ENCODE measurements at regions not wholly inside any gene's neighbourhood (a gene's known extent, or its start where the extent isn't known, plus 50 kb on each side); places are given as distances from the start of the nearest gene placed in this dataset.

DNA sequence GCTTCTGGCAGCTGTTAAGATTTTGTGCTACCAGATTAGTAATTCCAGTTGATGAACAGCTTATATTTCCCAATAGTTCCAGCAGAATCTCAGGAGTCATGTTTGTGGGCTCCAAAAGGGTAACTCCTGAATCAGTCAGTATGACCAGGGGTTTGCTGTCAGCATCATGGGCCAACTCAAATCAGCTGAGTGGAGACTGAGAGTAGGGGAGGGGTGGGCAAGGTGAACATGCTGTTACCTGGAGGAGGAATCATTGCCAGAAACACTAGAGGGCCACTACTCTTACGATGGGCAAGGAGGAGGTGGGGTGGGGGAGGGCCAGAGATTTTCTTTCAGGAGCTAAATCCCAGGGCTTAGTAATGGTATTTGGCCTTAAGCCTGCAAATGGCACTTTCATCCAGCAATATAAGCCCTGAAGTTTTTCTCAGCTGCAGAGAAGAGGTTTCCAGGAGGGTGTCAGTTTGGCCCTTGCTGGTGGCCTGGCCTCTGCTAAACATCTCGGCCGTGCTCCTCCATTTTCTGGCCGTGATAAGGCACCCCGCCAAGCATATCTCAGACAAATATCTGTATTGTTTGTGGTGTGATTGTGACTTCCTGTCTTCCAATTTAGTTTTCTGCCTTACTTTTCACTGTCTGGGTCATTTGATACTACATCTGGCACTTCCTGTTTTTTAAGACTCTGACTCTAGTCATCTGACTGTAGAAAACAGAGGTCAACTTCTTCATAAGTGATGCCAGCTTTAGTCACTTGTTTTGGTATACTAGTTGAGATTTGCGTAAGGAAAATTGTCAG is 120.5 kb upstream of the CXCR4 start:
- intact Hi-C loops (cut with DNase I), result no loop called here
- no peak overlapping the region for H3K4me3 ChIP-seq
- TF ChIP-seq, protein P1, sequence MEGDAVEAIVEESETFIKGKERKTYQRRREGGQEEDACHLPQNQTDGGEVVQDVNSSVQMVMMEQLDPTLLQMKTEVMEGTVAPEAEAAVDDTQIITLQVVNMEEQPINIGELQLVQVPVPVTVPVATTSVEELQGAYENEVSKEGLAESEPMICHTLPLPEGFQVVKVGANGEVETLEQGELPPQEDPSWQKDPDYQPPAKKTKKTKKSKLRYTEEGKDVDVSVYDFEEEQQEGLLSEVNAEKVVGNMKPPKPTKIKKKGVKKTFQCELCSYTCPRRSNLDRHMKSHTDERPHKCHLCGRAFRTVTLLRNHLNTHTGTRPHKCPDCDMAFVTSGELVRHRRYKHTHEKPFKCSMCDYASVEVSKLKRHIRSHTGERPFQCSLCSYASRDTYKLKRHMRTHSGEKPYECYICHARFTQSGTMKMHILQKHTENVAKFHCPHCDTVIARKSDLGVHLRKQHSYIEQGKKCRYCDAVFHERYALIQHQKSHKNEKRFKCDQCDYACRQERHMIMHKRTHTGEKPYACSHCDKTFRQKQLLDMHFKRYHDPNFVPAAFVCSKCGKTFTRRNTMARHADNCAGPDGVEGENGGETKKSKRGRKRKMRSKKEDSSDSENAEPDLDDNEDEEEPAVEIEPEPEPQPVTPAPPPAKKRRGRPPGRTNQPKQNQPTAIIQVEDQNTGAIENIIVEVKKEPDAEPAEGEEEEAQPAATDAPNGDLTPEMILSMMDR (IDR thresholded peaks at IDR 0.05), result no peak
- ATAC-seq (peak in 3 of 4 donors; percentile 31 to 79 (median 70)), FAIRE-seq (no peak), DNase-seq (peak in 1 of 6 donors; percentile 36)
- WGBS, 2 donors, result 62 to 73% methylated on average over 6 of the region's 6 CpGs
- peak overlapping the region in 2 of 4 donors; percentile 56 to 60 for H3K27ac ChIP-seq
- no peaks in the 10 kb centered on the region for H3K27me3 ChIP-seq
- H3K9me3 ChIP-seq, result no peaks in the 10 kb centered on the region
- H3K36me3 ChIP-seq, result no peaks in the 10 kb centered on the region
- no peaks in the 10 kb centered on the region for H3K4me1 ChIP-seq

DNA sequence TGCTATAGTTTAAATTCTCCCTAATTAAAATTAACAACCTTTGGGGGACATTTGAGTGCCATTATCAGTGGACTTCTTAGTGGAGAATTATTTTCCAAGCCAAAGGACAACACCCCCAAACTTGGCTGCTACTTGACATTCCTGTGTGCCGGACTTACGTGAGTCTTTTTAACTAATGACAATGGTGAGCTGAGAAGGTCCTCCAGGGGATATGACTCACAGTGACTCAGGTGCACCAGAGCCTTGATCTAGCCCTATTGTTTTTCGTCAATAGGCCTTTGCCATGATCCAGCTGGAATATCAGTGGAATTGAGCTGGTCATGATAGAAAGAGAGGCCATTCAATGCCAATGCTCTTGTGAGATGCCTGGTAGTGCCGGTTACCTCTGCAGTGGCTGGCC is 118.1 kb upstream of the CXCR4 start:
- WGBS, 2 donors, result 55 to 62% methylated on average over 4 of the region's 4 CpGs
- Histone ChIP-seq H3K4me1 (no peaks in the 10 kb centered on the region), H3K4me3 (no peak overlapping the region), H3K36me3 (no peaks in the 10 kb centered on the region), H3K9me3 (no peaks in the 10 kb centered on the region), H3K27ac (no peak overlapping the region), H3K27me3 (no peaks in the 10 kb centered on the region)
- DNase-seq (no peak), ATAC-seq (no peak), FAIRE-seq (no peak)
- intact Hi-C loops (cut with DNase I), result no loop called here
- TF ChIP-seq, protein P1 (IDR thresholded peaks at IDR 0.05), result no peak

DNA sequence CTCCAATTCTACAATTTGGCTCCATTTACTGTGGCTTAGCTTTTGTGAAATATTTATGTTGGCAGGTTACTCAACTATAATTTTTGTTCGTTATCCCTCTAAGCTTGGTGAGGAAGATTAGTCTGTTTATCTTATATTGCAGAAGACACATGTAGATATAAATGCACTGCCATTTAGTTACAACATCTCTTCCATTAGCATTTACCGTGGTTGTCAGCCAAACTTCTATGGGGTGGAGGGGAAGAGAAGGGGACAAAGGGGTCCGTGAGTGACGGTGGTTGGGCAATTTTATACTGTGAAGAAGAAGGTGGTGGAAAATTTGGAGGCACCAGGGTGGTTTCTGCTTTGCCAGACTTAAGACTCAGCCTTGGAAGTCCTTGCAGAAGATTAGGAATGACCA is 117.6 kb upstream of the CXCR4 start:
- no peaks in the 10 kb centered on the region for H3K36me3 ChIP-seq
- ATAC-seq (no peak), FAIRE-seq (no peak), DNase-seq (no peak)
- H3K4me1 ChIP-seq, result no peaks in the 10 kb centered on the region
- TF ChIP-seq, protein P1 (IDR thresholded peaks at IDR 0.05), result no peak
- 62 to 73% methylated on average over 4 of the region's 4 CpGs for WGBS, 2 donors
- no peaks in the 10 kb centered on the region for H3K27me3 ChIP-seq
- no peak overlapping the region for H3K4me3 ChIP-seq
- intact Hi-C loops (cut with DNase I), result no loop called here
- no peak overlapping the region for H3K27ac ChIP-seq
- H3K9me3 ChIP-seq, result no peaks in the 10 kb centered on the region

DNA sequence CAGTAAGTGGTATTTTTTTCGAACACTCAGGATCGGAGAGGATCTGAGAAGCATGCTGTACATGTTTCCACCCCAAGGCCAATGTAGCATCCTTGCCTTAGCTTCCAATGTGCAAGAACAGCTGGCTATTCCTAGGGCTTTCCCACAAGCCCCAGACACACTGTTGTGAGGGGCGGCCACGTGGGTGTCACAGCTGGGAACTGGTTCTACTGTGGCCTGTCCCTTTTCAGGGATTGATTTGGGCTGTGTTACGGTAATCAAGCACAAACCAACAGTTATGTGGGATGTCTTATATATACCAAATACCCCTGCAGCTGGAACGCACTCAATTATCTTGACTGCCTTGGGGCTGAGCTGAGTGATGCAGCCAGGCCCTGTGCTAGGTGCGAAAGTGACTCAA is 116.3 kb upstream of the CXCR4 start:
- no peak overlapping the region for H3K4me3 ChIP-seq
- no peaks in the 10 kb centered on the region for H3K36me3 ChIP-seq
- H3K4me1 ChIP-seq, result no peaks in the 10 kb centered on the region
- intact Hi-C loops (cut with DNase I), result no loop called here
- no peaks in the 10 kb centered on the region for H3K9me3 ChIP-seq
- no peak overlapping the region for H3K27ac ChIP-seq
- FAIRE-seq, result no peak
- DNase-seq, result no peak
- no peaks in the 10 kb centered on the region for H3K27me3 ChIP-seq
- no peak for ATAC-seq
- TF ChIP-seq, protein P1 (IDR thresholded peaks at IDR 0.05), result no peak
- 83 to 87% methylated on average over 7 of the region's 7 CpGs for WGBS, 2 donors

DNA sequence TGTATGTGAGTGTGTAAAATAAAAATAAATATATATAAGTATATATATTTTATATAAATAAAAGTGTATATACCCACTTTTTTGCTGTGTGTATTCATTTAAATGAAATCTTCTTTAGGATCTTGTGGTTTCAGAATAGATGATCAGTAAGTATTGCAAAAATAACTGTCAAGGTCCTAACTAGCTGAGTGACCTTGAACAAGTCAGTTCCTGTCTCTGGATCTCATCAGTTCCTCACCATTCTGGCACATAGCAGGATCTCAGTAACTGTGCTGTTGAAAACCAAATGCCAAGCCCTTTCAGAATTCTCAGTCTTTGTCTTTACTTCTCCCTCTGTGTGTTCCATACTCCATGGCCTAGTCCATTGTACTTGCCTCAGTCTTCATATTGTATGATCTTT is 115.3 kb upstream of the CXCR4 start:
- Histone ChIP-seq H3K4me3 (no peak overlapping the region), H3K27ac (no peak overlapping the region), H3K36me3 (no peaks in the 10 kb centered on the region), H3K9me3 (no peaks in the 10 kb centered on the region), H3K4me1 (no peaks in the 10 kb centered on the region), H3K27me3 (no peaks in the 10 kb centered on the region)
- ATAC-seq (no peak), FAIRE-seq (no peak), DNase-seq (no peak)
- intact Hi-C loops (cut with DNase I), result no loop called here
- TF ChIP-seq, protein P1 (IDR thresholded peaks at IDR 0.05), result no peak
